GM19035 (cell line): ENCODE measurements at regions not wholly inside any gene's neighbourhood (a gene's known extent, or its start where the extent isn't known, plus 50 kb on each side); places are given as distances from the start of the nearest gene placed in this dataset.

Experiments
- ATAC-seq: cut with Tn5 transposase; IDR thresholded peaks from one replicate; pipeline ENCODE4 v1.9.1; 2021; ENCODE audit not compliant: unreplicated experiment

DNA sequence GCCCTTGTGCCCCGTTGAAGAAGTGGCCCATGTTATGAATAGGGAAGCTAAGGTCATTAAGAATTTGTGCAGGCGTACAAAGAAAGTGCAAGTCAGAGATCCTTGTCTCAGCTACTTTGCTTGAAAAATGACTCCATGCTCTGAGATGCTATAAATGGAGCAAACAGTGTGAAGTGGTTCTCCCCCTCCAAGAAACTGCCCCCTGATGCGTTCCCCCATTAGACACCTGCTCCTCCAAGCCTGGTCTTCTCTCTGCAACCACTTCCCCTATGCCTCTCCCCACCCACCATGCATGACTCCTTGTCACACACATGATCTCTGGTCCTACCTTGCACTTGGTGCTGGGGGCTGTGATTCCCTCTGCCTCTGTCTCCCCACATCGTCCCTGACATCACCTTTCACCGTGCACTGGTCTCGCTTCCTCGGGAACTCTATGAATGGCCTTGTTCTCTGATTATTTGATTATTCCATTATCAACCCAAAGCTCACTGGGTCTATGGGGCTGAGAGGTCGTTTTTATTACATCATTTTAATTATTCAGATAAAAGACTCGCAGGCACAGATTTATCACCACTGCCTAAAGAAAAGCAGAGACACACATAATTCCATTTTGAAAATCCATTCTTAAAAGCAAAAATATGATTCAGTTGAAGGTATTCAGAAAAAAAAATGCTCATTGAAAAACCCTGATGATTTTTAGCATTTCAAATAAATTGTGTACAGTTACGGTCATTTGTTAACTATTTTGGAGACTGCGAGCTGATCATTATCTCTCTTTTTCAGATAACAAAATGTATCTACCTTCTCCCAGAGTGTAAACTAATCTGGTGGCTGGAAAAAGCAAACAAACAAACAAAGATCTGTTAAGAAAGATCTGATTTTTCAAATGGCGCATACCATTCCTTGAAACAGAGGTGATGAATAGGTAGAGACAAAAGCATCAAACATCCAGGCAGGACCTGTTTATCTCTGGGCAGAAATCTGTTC, 294.9 kb downstream of the SOX11 start:
- ATAC-seq: no peak

DNA sequence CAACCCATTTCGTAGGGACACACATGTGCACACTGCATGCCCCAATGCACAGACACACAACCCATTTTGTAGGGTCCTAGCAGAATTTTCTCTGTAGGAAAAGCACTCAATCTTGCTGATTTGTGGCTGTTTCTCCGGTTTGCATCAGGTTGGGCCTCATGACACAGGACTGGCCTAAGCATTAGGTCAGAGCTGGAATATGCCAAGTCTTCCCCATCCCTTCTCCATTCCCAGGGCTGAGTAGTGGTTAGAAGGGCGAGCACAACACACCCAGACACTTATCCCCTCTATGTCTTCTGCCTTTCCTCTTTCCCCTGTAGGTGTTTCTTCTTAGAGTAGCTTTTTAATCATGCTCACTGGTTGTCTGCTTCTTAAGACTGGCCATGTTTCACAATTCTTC, 295.9 kb downstream of the SOX11 start:
- no peak for ATAC-seq

DNA sequence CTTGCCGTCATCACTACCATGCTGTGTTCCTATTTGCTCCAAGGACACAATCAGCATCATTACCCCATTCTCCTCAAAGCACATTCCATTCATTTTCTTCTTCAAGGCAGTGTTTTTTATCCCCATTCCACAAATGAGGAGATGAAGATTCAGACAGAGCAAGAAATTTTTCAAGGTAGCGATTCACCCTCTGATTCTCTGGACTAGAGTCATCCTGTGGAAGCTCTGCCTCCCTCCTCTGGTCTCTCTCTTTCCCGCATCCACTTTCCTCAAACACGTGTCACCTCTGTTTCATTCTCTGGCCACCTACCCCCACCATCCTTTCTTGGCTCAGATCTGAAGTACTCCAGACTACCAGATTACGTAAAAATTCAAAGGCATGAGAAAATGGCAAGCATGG, 297.9 kb downstream of the SOX11 start:
- ATAC-seq: no peak

DNA sequence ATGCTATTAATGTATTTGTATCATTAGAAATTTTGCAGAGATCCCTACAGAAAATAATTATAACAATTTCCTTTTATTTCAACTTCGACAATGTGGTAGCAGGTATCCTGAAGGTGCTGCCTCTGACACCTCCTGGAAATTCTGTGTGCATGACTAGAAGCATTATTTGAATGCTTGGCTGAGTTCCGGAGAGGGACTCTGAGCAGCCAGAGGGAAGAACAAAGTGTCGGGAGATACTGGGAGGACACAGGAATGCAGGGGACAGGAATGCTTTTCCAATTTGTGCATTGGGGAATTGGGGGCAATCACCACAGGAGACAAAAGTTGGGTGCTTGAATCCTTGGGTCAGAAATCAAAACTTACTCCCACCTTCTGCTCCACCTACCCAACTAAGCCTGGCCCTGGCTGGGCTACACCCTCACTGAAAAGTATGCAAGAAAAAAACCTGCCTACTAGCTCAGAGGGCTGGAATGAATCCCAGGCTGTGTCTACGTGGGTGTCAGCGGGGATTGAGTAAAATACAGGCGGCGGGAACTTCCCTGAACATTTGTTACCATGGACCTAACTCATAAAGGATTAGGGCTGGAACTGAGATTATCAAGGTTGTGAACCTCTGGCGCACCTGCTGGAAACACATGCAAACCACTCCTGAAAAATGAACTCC, 299.3 kb downstream of the SOX11 start:
- ATAC-seq: no peak

DNA sequence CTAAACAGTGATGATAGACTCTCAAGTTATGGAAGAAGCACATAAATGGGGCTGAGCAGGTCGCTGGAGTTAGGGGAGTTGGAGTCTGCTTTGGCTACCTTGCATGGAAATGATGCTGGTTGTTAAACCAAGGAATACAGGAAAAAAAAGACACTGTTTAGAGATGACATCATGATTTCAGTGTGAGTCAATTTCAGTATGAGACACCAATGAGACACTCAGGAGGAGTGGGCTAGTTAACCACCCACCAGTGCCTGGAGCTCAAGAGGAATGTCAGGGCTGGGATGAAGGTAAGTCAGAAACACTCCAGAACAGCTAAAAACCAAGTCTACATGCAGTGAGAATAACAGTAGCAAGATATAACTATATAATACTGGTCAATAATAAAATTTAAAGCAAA, 303.6 kb downstream of the SOX11 start:
- no peak for ATAC-seq

DNA sequence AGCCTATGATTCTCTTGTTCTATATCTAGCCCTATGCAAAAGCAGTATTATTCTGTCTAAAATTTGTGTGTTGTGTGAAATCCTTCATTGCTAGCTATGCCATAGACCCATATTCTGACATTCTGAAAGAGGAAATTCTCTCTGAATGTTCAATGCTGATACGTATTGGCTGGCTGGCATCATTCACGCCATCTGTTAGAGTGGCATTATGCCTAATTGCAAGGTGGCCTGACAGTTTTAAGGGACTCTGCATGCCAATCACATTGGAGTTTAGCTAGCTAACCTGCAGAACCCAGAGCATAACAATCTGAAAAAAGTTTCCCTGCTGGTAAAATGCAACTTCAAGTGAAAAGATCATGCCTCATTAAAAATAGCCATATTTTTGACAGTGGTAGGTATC, 316.0 kb downstream of the SOX11 start:
- no peak for ATAC-seq

DNA sequence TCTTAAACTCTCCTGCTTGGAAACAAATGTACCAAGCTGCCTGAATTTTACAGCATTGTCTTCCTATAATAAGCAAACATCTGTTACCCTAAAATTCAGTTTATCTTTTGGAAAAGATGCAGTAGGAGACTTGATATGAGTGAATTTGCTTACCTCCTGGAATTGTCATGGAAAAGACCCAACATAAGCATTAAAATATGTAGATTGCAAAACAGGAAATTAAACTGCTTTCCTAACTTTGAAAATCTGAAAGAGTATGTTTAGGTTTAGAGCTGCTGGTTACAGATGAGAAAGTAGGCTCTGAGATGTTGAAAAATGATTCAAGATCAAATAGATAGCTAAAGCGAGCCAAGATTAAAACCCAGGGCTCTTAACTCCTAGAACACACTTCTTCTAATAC, 316.5 kb downstream of the SOX11 start:
- ATAC-seq: no peak

DNA sequence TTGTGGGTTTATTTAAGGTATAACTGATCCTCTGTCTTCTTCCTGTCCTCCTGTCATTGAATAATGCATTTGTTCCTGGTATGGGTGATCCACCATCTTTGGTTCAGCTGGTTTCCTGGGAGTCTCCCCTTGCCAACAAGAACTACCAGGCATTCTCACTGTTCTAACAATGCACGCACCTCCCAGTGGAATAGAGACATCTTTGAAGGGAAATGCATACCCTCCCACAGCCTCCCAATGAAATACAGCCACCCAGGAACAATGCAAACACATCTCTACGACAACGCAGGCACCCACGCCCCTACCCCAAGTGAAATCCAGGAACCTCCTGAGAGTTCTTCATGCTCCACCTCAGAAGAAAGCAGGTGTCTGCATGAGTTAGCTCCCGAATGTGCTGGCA, 318.0 kb downstream of the SOX11 start:
- no peak for ATAC-seq

DNA sequence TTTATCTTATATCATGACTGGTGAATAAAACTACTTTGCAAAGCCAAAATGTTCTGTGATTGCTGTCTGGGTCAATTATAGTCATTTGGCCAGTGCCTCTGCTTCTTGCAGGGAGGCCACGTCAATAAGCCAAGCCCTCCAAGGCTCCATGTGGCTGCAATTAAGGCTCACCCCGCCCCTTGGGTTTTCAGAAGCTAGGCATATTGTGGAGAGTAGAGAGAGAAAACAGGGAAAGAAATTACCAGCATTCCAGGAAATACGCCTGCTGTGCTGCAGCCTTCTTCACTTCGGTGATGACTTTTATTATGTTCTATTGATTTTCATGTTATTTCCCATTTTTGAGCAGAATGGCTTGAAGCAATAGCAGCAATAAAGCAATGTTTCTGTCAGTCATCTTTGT, 319.7 kb downstream of the SOX11 start:
- ATAC-seq: no peak

DNA sequence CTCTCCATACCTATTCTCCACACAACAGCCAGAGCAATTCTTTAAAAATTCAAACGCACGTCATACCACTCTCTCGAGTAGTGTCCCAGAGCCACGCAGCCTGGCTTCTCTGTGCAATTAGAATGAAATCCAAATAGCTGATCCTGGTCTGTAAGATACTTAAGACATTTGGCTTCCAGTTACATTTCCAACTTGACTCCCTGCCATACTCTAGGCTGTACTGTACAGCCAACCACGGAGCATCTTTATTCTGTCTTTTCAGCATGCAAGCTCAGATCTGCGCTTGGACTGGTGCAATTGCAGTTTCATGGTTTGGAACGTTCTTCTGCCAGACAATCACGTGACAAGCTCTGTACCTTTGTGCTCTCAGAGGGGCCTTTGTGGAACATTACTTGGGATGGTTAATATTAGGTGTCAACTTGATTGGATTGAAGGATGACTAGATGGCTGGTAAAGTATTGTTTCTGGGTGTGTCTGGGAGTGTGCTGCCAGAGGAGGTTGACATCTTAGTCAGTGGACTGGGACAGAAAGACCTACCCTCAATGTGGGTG, 325.6 kb downstream of the SOX11 start:
- ATAC-seq: no peak

DNA sequence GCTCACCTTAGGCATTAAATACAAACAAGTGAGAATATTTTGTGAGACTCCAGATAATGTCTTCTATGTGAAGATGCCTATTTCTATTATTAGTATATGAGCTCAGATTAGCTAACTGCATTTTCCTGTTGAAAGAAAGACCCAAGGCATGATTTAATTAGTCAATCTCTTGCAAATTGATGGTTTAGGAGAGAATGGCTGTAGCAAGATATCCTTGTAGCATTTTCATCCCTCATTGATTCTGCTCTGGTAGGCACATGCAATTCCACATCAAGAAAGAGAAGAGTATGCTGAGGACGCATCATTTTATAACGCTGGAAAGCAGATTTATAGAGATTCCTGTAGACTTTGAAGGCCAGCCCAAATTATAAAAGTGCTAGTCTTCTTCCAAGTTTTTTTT, 332.0 kb downstream of the SOX11 start:
- ATAC-seq: no peak

DNA sequence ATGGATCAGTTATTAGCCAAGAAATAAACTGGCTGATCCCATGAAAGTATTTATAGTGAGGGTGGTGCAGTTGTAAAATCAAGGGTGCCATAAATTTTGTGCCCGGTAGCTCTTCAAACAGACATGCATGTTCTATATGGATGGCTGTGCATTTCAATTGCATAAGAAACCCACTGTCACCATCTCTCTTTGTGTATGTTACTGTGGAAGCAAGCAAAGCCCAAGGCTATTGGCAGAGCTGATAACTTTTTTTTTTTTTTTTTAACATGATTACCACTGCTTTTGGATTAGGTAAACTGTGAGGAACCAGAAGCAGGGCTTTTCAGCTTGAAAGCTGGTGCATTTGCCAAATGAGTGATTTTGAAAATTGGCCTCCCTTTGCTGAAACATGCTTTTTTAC, 332.6 kb downstream of the SOX11 start:
- ATAC-seq: no peak

DNA sequence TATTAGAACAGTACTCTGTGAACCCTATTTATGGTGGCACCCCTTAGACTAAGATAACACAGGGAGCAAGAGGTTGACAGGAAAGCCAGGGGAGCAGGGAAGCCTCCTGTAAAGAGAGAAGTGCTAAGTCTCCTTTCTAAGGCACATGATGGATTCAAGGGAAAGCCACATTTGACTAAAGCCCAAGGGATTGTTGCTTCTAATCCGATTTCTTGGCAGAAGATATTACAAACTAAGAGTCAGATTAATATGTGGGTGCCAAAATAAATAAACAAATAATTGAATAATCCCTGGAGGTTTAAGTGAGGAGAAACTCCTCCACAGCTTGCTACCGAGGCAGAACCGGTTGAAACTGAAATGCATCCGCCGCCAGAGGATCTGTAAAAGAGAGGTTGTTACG, 333.2 kb downstream of the SOX11 start:
- ATAC-seq: no peak

DNA sequence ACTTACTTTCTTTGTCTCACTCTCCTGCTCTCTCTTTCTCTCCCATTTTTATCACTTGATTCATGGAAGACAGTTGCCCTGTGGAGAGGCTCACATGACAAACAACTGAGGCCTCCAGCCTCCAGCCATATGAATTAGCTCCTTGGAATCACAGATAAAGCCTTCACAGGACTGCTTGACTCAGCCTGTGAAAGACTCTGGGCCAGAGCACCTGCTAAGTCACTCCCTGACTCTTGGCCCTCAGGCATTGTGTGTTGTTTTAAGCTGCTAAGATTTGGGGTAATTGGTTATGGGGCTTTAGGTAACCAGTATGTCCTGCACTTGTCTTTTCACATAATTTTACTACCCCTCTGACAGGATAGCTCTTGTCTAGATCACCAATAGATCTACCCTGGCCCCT, 334.9 kb downstream of the SOX11 start:
- ATAC-seq: no peak

DNA sequence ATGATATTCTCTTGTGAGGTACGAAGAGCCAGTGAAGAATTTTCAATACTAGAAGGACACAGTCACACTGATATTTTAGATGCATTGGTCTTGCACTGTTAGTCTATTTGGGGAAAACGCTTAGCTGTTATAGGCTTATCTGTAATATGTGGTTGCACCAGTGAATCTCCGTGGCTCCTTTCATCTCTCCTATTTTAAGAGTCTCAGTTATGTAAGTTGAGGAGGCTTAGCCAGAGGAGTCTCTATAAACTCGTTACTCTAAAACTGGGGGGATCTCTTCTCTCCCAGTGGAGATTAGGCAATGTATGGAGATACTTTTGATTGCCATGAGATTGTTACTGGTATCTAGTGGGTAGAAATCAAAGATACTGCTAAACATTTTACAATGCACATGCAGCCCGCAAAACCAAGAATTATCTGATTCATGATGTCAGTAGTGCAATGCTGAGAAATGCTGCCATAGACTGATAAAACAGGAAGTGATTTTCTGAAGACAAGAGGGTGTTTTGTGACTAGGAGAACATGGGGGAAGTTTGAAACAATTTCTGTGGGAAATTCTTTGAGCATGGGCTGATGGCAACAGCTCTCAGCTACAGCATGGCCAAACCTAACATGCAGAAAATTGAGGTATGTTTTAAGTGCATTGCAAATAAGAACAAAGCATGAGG, 339.1 kb downstream of the SOX11 start:
- no peak for ATAC-seq

DNA sequence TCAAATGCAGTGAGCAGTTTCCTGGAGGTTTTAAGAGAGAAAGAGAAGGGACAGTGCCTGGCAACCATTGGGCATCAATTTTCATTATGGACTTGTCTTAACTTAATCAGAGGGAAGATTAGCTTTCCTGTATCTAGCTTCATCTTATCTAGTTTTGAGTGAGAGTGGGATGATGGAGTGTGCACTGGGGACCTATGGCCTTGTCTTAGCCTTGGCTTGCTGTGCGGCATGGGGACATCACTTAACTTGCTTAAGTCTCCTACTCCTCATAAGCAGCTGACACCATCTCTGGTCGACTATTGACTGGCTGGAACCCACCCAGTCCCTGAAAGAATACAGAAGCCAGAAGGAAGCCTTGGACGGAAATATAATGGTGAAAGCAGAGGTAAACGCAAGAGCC, 344.0 kb downstream of the SOX11 start:
- no peak for ATAC-seq

DNA sequence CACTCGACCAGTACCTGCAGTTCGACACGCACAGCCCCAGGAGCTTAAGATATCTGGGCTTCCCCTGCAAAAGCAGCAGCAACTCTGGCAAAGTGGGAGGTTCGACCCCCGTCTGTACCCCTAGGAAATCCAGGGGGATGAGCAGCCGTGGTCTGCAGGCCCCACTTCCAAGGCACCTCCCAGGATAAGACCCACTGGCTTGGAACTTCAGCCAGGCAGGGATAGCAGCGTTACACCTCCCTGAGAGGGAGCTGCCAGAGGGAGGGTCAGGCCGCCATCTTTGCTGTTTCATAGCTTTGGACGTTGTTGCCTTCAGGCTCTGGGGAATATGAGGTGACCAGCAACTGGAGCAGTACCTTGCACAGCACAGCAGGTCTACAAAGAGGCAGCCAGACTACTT, 351.1 kb downstream of the SOX11 start:
- ATAC-seq: no peak

DNA sequence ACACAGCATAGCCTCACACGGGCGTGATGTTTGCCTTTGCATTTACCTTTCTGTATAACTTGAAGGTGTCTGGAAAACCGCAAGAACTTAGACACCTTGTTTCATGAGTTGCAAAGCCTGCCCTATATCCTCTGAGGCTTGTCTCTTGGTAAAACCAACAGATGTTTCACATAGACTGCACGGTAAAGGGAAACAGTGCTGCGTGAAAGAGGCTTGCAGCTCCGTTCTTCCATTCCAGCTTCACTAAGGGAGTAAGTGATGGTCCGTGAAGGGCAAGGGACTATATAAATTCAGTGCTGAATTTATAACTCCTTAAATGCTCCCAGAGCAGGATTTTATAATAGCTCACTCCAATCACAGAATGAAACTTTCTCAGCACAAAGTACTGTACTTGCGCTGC, 360.5 kb downstream of the SOX11 start:
- no peak for ATAC-seq

DNA sequence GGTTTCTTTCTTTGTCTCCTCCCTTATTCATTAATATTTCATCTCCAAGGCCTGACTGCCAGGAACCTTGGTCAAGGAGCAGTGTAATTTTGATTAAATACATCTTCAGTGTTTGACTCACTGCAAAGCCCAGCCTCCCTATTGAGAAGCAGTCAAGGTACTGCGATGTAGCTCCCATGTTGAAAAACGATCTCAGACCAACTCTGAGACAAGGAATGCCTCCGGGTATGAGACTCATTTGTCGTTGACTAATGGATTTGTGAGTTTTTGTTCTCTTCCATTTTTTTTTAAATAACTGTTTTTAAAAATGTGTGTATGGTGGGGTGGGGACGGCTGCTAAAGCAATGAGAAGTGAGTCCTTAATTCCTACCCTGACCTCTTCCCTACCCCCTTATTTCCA, 361.6 kb downstream of the SOX11 start:
- ATAC-seq: no peak

DNA sequence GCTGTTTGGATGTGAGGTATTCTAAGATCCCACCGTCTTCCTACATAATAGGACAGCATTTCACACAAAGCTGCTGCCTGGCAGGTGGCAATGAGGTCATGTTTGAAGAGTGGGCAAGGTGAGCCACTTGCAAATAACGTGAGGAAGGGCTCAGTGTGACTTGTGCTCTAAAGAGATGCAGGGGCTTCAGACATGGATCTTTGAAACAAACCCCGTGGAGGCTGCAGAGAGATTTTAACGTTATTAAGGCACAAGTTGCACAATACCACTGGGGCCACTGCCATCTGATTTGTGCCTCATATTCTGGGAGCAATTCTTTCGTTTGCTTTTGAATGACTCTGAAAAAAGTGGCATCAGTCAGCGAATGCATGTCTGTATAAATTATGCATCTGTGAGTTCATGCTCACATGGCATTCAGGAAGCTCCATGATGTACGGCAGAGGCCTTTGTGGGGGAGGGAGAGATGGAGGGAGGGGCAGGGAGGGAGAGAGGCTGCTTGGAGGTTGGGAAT, 362.0 kb downstream of the SOX11 start:
- no peak for ATAC-seq

DNA sequence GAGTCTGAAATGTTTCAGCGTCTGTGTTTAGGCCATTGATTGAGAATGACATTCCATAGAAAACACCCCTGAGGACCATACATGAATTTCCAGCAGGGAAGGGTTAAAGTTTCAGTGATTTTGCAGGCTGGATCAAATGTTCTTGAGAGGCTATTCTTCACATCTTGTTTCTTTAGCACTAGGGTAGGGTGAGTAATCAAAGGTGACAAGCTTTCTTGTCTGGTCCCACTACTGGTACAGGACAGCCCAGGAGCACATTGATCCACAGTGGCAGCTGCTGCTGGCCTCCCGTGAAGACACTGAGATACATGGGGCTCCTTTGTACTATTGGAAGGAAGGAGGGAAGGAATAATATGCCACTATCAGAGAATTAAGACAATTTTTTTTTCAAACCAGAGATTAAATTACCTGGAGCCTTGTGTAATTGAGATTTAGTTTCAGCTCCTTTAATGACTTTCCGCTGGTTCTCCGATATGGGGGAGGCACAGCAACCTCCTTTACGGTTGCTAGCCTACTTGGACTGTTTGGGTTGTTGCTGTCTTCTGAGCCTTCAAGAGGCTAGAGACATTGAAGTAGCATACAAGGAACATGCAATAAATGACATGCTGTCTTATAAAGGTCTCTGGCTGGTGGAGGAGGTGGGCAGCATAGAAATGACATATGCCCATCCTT, 368.9 kb downstream of the SOX11 start:
- ATAC-seq: no peak
